GM19240 (cell line): ENCODE measurements at regions not wholly inside any gene's neighbourhood (a gene's known extent, or its start where the extent isn't known, plus 50 kb on each side); places are given as distances from the start of the nearest gene placed in this dataset.

Experiments
- DNase-seq: peaks from one replicate; pipeline ENCODE4 v3.0.0; 2011; ENCODE audit warnings: low spot score; ENCODE audit not compliant: insufficient read length

DNA sequence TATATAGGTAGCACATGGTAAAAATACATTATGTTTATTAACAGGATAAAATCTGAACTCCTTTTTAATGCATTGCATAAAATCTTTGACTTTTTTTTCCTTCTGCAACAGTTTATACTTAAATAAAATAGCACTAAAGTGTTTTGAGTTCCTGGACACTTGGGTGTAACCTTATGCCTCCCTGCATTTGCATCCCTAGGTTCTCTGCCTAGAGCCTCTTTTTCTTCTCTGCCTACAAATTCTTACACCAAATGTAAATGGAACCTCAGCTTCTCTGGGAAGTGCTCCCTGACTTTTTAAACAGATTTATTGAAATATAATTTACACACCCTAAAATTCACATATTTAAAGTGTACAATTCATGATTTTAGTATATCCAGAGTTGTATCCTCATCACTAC, 1017.6 kb downstream of the CNTNAP5 start:
- DNase-seq = no peak

- no peak for DNase-seq
Observed at GRCh38 chr2:125070726-125071505, 1045.8 kb downstream of the CNTNAP5 start.

- no peak for DNase-seq
Observed at GRCh38 chr2:125073440-125073839, 1048.4 kb downstream of the CNTNAP5 start.

- no peak for DNase-seq
Observed at GRCh38 chr2:125085904-125086303, 1060.8 kb downstream of the CNTNAP5 start.

GRCh38 chr2:125086313-125087184, 1061.5 kb downstream of the CNTNAP5 start:
- DNase-seq = no peak

GRCh38 chr2:125092276-125093009, 1067.4 kb downstream of the CNTNAP5 start:
- DNase-seq = no peak

GRCh38 chr2:125095826-125096225, 1070.7 kb downstream of the CNTNAP5 start:
- DNase-seq = no peak

DNA sequence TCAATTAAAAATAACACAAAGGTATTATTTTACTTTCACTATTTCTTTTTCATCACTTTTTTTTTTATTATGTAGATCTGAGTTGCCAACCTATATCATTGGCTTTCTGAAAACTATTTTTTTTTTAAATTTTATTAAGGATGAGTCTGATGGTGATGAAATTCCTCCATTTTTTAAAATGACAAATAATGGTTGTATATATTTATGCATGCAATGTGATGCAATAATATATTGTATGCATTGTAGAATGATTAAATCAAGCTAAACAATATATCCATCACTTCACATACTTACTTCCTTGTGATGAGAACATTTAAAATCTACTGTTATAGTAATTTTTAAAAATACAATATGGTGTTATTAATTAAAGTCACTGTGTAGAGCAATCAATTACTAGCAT, 1081.6 kb downstream of the CNTNAP5 start:
- DNase-seq = no peak

GRCh38 chr2:125107446-125107845, 1082.4 kb downstream of the CNTNAP5 start:
- no peak for DNase-seq

GRCh38 chr2:125108251-125108650, 1083.2 kb downstream of the CNTNAP5 start:
- no peak for DNase-seq

DNA sequence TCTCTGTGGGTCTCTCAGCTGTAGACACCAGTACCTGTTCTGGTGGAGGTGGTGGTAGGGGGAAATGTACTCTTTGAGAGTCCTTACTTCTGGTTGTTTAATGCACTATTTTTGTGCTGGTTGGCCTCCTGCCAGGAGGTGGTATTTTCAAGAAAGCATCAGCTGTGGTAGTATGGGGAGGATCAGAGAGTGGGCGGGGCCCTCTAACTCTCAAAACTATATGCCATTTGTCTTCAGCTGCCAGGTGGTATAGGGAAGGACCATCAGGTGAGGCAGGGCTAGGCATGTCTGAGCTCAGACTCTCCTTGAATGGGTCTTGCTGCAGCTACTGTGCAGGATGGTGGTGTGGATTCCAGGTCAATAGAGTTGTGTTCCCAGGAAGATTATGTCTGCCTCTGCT, 1100.8 kb downstream of the CNTNAP5 start:
- no peak for DNase-seq

GRCh38 chr2:125160947-125161346, 1135.9 kb downstream of the CNTNAP5 start:
- DNase-seq = no peak

DNA sequence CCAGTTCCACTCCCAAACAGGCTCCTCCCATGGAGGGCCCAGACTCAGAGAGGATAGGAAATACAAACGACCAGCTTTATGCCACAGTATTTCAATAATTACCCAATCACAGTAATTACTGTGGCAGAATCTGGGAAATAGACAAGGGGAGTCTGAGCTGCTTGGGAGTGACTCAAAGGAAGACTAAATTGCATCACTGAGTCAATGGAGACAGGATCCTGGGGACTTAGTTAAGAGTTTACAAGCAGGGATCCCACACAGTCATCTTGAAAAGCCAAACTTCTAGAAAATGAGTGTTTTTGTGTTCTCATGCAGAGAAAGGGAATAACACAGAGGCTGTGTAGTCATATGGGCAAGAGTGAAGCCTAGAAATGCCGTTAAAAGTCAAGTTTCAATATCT, 1142.1 kb downstream of the CNTNAP5 start:
- DNase-seq = no peak

- DNase-seq = no peak
Observed at GRCh38 chr2:125167820-125168219, 1142.7 kb downstream of the CNTNAP5 start.

DNA sequence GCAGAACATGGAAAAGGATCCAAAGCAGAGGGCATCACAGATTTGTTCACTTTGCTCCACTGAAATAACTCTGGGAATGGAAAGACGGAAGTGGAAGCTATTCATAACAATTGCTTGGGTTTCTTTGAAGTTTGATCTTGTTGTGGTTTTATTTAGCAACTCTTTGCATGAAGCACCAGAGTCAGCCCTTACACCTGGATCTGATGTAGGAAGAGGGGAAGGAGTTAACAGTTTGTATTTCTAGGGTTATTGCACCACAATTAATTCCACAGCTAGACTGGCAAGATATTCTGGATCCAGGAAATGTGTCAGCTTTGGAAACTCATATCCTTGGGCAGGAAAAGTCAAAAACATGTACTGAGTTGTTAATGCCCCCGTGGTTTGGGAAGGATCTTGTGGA, 1143.4 kb downstream of the CNTNAP5 start:
- DNase-seq = no peak

- no peak for DNase-seq
Observed at GRCh38 chr2:125169022-125169763, 1144.1 kb downstream of the CNTNAP5 start.

GRCh38 chr2:125169764-125170146, 1144.7 kb downstream of the CNTNAP5 start:
- no peak for DNase-seq

- DNase-seq = no peak
Observed at GRCh38 chr2:125172181-125172580, 1147.1 kb downstream of the CNTNAP5 start.

GRCh38 chr2:125175415-125175814, 1150.3 kb downstream of the CNTNAP5 start:
- DNase-seq = no peak

DNA sequence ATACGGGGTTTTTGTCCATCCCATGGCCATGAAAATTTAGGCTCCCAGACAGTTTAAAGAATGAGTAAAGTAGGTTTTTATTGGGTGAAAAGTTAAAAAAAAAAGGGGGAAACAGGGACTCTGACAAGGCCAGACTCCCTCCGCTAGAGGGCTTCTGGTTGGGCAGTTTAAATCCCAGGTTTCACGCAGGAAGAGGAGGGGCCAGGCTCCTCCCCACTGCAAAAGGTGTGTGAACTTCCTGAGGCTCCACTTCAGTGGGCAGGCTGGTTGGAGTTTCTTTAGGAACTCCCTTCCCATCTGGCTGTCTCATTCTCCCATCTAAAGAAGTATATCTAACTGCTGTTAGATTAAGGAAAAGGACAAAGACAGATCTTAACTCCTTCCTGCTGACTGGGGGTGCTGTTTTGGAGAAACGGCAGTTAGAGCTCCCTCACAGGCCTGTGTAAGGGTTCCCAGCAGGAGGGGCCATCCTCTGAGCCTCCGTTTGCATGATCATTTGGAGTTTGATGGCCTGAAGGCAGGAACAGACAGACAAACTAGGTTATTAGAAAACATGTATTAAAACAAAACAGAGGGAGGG, 1160.7 kb downstream of the CNTNAP5 start:
- DNase-seq = no peak

- no peak for DNase-seq
Observed at GRCh38 chr2:125207431-125207830, 1182.3 kb downstream of the CNTNAP5 start.
